Trophoblast cell (in vitro differentiated cells and primary cell): ENCODE measurements at regions not wholly inside any gene's neighbourhood (a gene's known extent, or its start where the extent isn't known, plus 50 kb on each side); places are given as distances from the start of the nearest gene placed in this dataset.

Experiments
- DNase-seq, 2 donors: peaks; one replicate each; pipeline ENCODE4 v3.0.0-alpha.2; 2016
- H2AFZ ChIP-seq: 2 replicates; pipeline ENCODE4 v1.6.1; 2013; ENCODE audit warnings: low read length, moderate library complexity, mild to moderate bottlenecking; ENCODE audit not compliant: insufficient read depth, poor library complexity
- H2AK5ac ChIP-seq: 2 replicates; pipeline ENCODE4 v1.6.1; 2013; ENCODE audit warnings: mild to moderate bottlenecking, low read length
- H2BK120ac ChIP-seq: 2 replicates; pipeline ENCODE4 v1.6.1; 2013; ENCODE audit warnings: low read length, mild to moderate bottlenecking, moderate library complexity; ENCODE audit not compliant: insufficient read depth, poor library complexity
- H2BK12ac ChIP-seq: 2 replicates; pipeline ENCODE4 v1.6.1; 2013; ENCODE audit warnings: mild to moderate bottlenecking, low read length, moderate library complexity
- H2BK5ac ChIP-seq: 2 replicates; pipeline ENCODE4 v1.6.1; 2013; ENCODE audit warnings: low read length, low read depth, moderate library complexity, mild to moderate bottlenecking; ENCODE audit not compliant: poor library complexity
- H3K14ac ChIP-seq: 2 replicates; pipeline ENCODE4 v1.6.1; 2013; ENCODE audit warnings: mild to moderate bottlenecking, low read length
- H3K18ac ChIP-seq: 2 replicates; pipeline ENCODE4 v1.6.1; 2013; ENCODE audit warnings: mild to moderate bottlenecking, low read length
- H3K23ac ChIP-seq: 2 replicates; pipeline ENCODE4 v1.6.1; 2013; ENCODE audit warnings: low read length
- H3K27ac ChIP-seq: 2 replicates; pipeline ENCODE4 v1.5.1; 2013; ENCODE audit warnings: low read depth, mild to moderate bottlenecking, inconsistent platforms, low read length, moderate library complexity
- H3K27me3 ChIP-seq: 2 replicates; pipeline ENCODE4 v1.6.1; 2013; ENCODE audit warnings: inconsistent platforms, mild to moderate bottlenecking, low read length, moderate library complexity; ENCODE audit not compliant: insufficient read depth
- H3K36me3 ChIP-seq, 2 experiments: 1 replicate in 1 of 2; 2 replicates in 1 of 2; pipeline ENCODE4 v1.6.1; 2013; ENCODE audit warnings: low read length in 2 of 2, mild to moderate bottlenecking in 2 of 2, moderate library complexity in 1 of 2; ENCODE audit not compliant: insufficient read depth in 2 of 2, control insufficient read depth in 1 of 2
- H3K4ac ChIP-seq: 2 replicates; pipeline ENCODE4 v1.6.1; 2013; ENCODE audit warnings: low read depth, mild to moderate bottlenecking, low read length, moderate library complexity
- H3K4me1 ChIP-seq, 2 experiments: 1 replicate in 1 of 2; 2 replicates in 1 of 2; pipeline ENCODE4 v1.6.1; 2013; ENCODE audit warnings: low read length in 2 of 2, mild to moderate bottlenecking in 2 of 2, moderate library complexity in 1 of 2; ENCODE audit not compliant: insufficient read depth in 2 of 2, control insufficient read depth in 1 of 2
- H3K4me2 ChIP-seq: 2 replicates; pipeline ENCODE4 v1.6.1; 2013; ENCODE audit warnings: inconsistent platforms, mild to moderate bottlenecking, low read length, moderate library complexity
- H3K4me3 ChIP-seq: 2 replicates; pipeline ENCODE4 v1.5.1; 2013; ENCODE audit warnings: mild to moderate bottlenecking, low read depth, low read length, inconsistent platforms
- H3K79me1 ChIP-seq: one replicate; pipeline ENCODE4 v1.6.1; 2013; ENCODE audit warnings: low read length
- H3K79me2 ChIP-seq: 2 replicates; pipeline ENCODE4 v1.6.1; 2013; ENCODE audit warnings: low read length, mild to moderate bottlenecking; ENCODE audit not compliant: control insufficient read depth, insufficient read depth, poor library complexity
- H3K9ac ChIP-seq: 2 replicates; pipeline ENCODE4 v1.6.1; 2013; ENCODE audit warnings: mild to moderate bottlenecking, low read length
- H3K9me3 ChIP-seq: 2 replicates; pipeline ENCODE4 v1.6.1; 2013; ENCODE audit warnings: low read depth, mild to moderate bottlenecking, control low read depth, inconsistent platforms, low read length; ENCODE audit not compliant: insufficient read depth
- H4K12ac ChIP-seq: 2 replicates; pipeline ENCODE4 v1.6.1; 2013; ENCODE audit warnings: low read depth, mild to moderate bottlenecking, low read length, moderate library complexity
- H4K8ac ChIP-seq: 2 replicates; pipeline ENCODE4 v1.6.1; 2013; ENCODE audit warnings: low read depth, mild to moderate bottlenecking, low read length, moderate library complexity
- H4K91ac ChIP-seq: one replicate; pipeline ENCODE4 v1.6.1; 2013; ENCODE audit warnings: low read depth, mild to moderate bottlenecking, low read length, moderate library complexity
- WGBS: extraction: QIAGEN DNeasy Blood & Tissue Kit; methylation state at CpG from one replicate; pipeline ENCODE4 v1.1.7; 2013; ENCODE audit warnings: missing lambda C conversion rate; ENCODE audit not compliant: insufficient read length, insufficient coverage; ENCODE audit errors: extremely low coverage; 5-methylcytosine and 5-hydroxymethylcytosine counted together

DNA sequence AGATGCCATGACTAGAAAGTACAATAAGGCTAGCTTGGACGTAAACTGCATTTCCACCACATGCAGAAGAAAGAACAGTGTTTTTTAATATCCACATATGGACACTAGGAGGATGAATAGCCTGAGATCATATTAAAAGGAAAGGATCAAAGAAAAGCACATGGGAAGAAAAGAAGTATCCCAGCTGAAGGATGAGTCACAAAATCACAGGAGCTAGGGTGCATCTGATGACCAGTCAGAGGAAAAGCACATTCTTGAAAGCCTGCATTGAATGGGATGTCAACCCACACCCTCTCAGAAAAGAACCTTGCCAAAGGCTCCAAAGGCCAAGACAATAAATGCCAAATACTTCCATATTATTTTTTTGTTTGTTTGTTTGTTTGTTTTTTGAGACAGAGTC, 56.8 kb upstream of the PRDX4 start:
- Histone ChIP-seq H3K18ac (no peak overlapping the region), H2BK5ac (no peak overlapping the region), H3K4me2 (no peak overlapping the region), H3K27me3 (no peaks in the 10 kb centered on the region), H3K79me1 (no peaks in the 10 kb centered on the region), H3K4me1 (no peaks in the 10 kb centered on the region), H2BK120ac (no peak overlapping the region), H3K4me3 (no peak overlapping the region), H3K27ac (no peak overlapping the region), H4K8ac (no peak overlapping the region), H4K12ac (no peak overlapping the region), H3K14ac (no peak overlapping the region), H3K9ac (no peak overlapping the region), H4K91ac (no peak overlapping the region), H3K79me2 (no peaks in the 10 kb centered on the region), H2BK12ac (no peak overlapping the region), H3K9me3 (no peaks in the 10 kb centered on the region), H2AK5ac (no peak overlapping the region), H3K23ac (no peak overlapping the region), H2AFZ (no peak overlapping the region), H3K4ac (no peak overlapping the region), H3K36me3 (no peaks in the 10 kb centered on the region)
- no peak for DNase-seq
- no CpG with 5 or more reads among the region's 1 CpG for WGBS

DNA sequence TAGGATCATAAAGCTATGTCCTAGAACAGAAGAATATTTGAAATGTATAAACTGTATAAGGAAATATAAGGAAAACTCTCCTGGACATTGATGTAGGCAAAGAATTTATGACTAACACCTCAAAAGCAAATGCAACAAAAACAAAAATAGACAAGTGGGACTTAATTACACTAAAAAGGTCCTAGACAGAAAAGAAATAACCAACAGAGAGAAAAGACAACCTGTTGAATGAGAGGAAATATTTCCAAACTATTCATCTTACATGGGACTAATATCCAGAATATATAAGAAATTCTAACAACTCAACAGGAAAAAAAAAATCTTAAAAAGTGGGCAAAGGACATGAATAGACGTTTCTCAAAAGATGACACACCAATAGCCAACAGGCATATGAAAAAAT, 54.4 kb upstream of the PRDX4 start:
- Histone ChIP-seq H3K14ac (no peak overlapping the region), H3K36me3 (no peaks in the 10 kb centered on the region), H3K23ac (no peak overlapping the region), H3K79me2 (no peaks in the 10 kb centered on the region), H3K9ac (no peak overlapping the region), H3K4me3 (no peak overlapping the region), H3K4me2 (no peak overlapping the region), H4K91ac (no peak overlapping the region), H2BK12ac (no peak overlapping the region), H3K4ac (no peak overlapping the region), H3K79me1 (no peaks in the 10 kb centered on the region), H2BK5ac (no peak overlapping the region), H3K18ac (no peak overlapping the region), H3K27me3 (no peaks in the 10 kb centered on the region), H4K12ac (no peak overlapping the region), H3K9me3 (no peaks in the 10 kb centered on the region), H3K27ac (no peak overlapping the region), H4K8ac (no peak overlapping the region), H3K4me1 (no peaks in the 10 kb centered on the region), H2AK5ac (no peak overlapping the region), H2AFZ (no peak overlapping the region), H2BK120ac (no peak overlapping the region)
- no peak for DNase-seq
- no CpG with 5 or more reads among the region's 1 CpG for WGBS

DNA sequence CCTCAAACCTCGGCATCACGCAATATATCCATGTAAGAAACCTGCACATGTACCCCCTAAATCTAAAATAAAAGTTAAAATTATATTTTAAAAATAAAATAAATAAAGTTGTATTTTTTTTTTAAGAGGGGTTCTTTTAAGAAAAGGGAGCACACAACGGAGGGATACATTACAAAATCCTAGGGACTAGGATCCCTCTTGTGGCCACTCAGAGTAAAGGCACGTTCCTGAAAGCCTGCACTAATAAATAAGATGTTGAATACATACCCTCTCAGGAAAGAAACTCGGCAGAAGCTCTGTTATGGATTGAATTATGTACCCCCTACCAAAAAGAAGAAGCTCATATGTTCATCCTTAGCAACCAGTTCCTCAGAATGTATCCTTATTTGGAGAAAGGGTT, 50.9 kb upstream of the PRDX4 start:
- Histone ChIP-seq H3K79me2 (no peaks in the 10 kb centered on the region), H2BK120ac (no peak overlapping the region)

More for the DNA sequence above, 50.9 kb upstream of the PRDX4 start:
- Histone ChIP-seq H3K4ac (no peak overlapping the region), H2BK12ac (no peak overlapping the region), H3K18ac (no peak overlapping the region), H3K4me2 (no peak overlapping the region), H4K12ac (no peak overlapping the region), H2AFZ (no peak overlapping the region), H3K14ac (no peak overlapping the region), H4K91ac (no peak overlapping the region), H2AK5ac (no peak overlapping the region), H2BK5ac (no peak overlapping the region), H3K4me3 (no peak overlapping the region), H3K23ac (no peak overlapping the region), H3K27ac (no peak overlapping the region), H3K4me1 (no peaks in the 10 kb centered on the region), H3K27me3 (no peaks in the 10 kb centered on the region), H3K79me1 (no peaks in the 10 kb centered on the region), H3K9ac (no peak overlapping the region), H3K36me3 (no peaks in the 10 kb centered on the region), H4K8ac (no peak overlapping the region), H3K9me3 (no peaks in the 10 kb centered on the region)
- WGBS = no CpG with 5 or more reads among the region's 5 CpGs
- peak in 1 of 2 donors; percentile 47 for DNase-seq
